GM12873 (cell line): ENCODE measurements at regions not wholly inside any gene's neighbourhood (a gene's known extent, or its start where the extent isn't known, plus 50 kb on each side); places are given as distances from the start of the nearest gene placed in this dataset.
A peak's percentile ranks its signal among the peaks of the same experiment; 100 is the strongest.

Experiments
- TF ChIP-seq, protein P1 (sequence below): IDR thresholded peaks from 2 replicates; pipeline ENCODE4 v1.5.1; 2012; ENCODE audit warnings: low read depth, mild to moderate bottlenecking, moderate library complexity, low read length, control low read depth; ENCODE audit not compliant: insufficient read depth; ENCODE audit errors: missing control alignments

GRCh38 chr13:95380468-95381211 lies 79.4 kb upstream of the ABCC4 start:
- TF ChIP-seq, protein P1, sequence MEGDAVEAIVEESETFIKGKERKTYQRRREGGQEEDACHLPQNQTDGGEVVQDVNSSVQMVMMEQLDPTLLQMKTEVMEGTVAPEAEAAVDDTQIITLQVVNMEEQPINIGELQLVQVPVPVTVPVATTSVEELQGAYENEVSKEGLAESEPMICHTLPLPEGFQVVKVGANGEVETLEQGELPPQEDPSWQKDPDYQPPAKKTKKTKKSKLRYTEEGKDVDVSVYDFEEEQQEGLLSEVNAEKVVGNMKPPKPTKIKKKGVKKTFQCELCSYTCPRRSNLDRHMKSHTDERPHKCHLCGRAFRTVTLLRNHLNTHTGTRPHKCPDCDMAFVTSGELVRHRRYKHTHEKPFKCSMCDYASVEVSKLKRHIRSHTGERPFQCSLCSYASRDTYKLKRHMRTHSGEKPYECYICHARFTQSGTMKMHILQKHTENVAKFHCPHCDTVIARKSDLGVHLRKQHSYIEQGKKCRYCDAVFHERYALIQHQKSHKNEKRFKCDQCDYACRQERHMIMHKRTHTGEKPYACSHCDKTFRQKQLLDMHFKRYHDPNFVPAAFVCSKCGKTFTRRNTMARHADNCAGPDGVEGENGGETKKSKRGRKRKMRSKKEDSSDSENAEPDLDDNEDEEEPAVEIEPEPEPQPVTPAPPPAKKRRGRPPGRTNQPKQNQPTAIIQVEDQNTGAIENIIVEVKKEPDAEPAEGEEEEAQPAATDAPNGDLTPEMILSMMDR = peak; percentile 79

DNA sequence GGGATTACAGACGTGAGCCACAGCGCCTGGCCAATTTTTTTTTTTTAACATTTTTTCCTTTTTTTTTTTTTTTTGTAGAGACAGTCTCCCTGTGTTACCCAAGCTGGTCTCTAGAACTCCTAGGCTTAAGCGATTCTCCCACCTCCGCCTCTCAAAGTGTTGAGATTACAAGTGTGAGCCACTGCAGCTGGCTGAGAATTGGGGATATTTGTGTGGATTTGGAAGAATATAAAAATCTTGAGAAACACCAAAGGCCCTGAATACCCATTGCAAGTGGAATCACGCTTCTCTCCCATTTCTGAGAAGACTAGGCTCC lies 79.9 kb upstream of the ABCC4 start:
- TF ChIP-seq, protein P1 = no peak

DNA sequence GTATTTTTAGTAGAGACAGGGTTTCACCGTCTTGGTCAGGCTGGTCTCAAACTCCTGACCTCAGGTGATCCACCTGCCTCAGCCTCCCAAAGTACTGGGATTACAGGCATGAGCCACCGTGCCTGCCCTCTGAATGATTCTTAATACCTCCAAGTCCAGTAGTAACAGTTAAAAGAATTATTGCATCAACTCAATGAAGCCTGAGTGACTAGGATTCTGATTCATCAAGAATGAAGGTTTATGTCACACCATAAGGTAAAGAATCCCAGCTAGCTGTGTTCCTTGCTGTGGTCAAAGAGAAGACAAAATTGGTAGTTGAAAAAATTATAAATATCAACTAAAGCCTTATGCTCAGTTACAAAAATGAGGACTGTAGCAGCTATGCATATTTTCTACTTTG lies 81.2 kb upstream of the ABCC4 start:
- TF ChIP-seq, protein P1 = no peak

DNA sequence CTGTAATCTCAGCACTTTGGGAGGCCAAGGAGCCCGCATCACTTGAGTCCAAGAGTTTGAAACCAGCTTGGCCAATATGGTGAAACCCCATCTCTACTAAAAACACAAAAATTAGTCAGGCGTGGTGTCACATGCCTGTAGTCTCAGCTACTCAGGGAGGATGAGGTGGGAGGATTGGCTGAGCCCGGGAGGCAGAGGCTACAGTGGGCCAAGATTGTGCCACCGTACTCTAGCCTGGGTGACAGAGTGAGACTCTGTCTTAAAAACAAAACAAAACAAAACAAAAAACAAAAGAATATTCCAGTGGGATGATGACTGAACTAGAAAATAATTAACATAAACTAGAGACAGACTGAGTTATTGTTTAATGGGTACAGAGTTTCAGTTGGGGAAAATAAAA lies 81.7 kb upstream of the ABCC4 start:
- TF ChIP-seq, protein P1 = no peak

DNA sequence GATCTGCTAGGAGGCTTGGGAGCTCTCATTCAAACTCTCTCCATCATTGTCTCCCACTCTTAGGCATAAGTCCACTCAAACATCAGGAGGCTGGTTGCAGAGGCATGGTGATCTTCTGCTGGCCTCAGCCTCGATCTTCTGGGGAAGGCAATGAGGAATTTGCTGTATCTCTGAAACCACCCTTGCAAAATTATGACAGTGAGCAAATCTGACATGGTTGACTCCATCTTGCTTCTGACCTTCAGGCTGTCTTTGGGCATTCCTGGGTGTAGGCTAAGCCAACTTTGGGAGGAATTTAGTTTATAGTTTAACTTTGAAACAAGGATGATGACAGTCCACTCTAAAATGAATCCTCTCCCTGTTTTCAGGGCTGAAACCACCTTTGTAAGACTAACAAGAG lies 84.1 kb upstream of the ABCC4 start:
- TF ChIP-seq, protein P1 = no peak

GRCh38 chr13:95385798-95386197 lies 84.5 kb upstream of the ABCC4 start:
- TF ChIP-seq, protein P1 = no peak

DNA sequence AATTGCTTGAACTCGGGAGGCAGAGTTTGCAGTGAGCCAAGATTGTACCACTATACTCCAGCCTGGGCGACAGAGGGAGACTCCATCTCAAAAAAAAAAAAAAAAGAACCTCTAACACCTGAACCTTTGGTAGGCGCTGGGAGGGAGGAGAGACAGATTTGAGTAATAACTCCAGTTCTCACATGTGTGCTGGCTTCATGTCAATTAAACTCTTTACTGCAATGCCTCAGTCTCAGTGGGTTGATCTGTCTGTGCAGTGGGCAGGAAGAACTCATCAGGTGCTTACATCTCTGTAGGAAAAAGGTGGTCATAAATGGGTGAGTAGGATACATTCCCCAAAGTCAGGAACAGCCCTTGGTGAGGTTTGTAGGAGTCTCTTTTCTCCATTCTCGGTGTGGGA lies 85.1 kb upstream of the ABCC4 start:
- TF ChIP-seq, protein P1 = no peak
